ENCODE measurements at regions not wholly inside any gene's neighbourhood (a gene's known extent, or its start where the extent isn't known, plus 50 kb on each side); places are given as distances from the start of the nearest gene placed in this dataset.

- Histone ChIP-seq H3K27ac (ENCODE audit: insufficient read depth, low read length, poor library complexity, severe bottlenecking) (no peak overlapping the region), H3K4me3 (ENCODE audit: insufficient read depth, low read depth, low read length, poor library complexity, severe bottlenecking) (no peak overlapping the region), H3K36me3 (ENCODE audit: control insufficient read depth, insufficient read depth, low read length) (no peaks in the 10 kb centered on the region), H3K9me3 (ENCODE audit: control insufficient read depth, low read length) (no peaks in the 10 kb centered on the region), H3K4me1 (ENCODE audit: control insufficient read depth, insufficient read depth, low read length, poor library complexity, severe bottlenecking) (no peaks in the 10 kb centered on the region), H3K27me3 (replicated peaks; ENCODE audit: control insufficient read depth, insufficient read depth, low read length, poor library complexity, severe bottlenecking) (no peaks in the 10 kb centered on the region)
- DNase-seq: no peak
These were observed 481.7 kb upstream of the USP24 start for GRCh38 chr1:55696891-55697290.

- H3K27me3 ChIP-seq (replicated peaks; ENCODE audit: control insufficient read depth, insufficient read depth, low read length, poor library complexity, severe bottlenecking): no peaks in the 10 kb centered on the region
- H3K4me1 ChIP-seq (ENCODE audit: control insufficient read depth, insufficient read depth, low read length, poor library complexity, severe bottlenecking): no peaks in the 10 kb centered on the region
- H3K27ac ChIP-seq (ENCODE audit: insufficient read depth, low read length, poor library complexity, severe bottlenecking): no peak overlapping the region
- no peaks in the 10 kb centered on the region for H3K9me3 ChIP-seq (ENCODE audit: control insufficient read depth, low read length)
- H3K36me3 ChIP-seq (ENCODE audit: control insufficient read depth, insufficient read depth, low read length): no peaks in the 10 kb centered on the region
- no peak overlapping the region for H3K4me3 ChIP-seq (ENCODE audit: insufficient read depth, low read depth, low read length, poor library complexity, severe bottlenecking)
- DNase-seq: no peak
These were observed 481.1 kb upstream of the USP24 start for GRCh38 chr1:55696181-55696754.

GRCh38 chr1:55695552-55695951 lies 480.4 kb upstream of the USP24 start:
- H3K4me1 ChIP-seq (ENCODE audit: control insufficient read depth, insufficient read depth, low read length, poor library complexity, severe bottlenecking): no peaks in the 10 kb centered on the region
- no peak overlapping the region for H3K4me3 ChIP-seq (ENCODE audit: insufficient read depth, low read depth, low read length, poor library complexity, severe bottlenecking)
- no peak overlapping the region for H3K27ac ChIP-seq (ENCODE audit: insufficient read depth, low read length, poor library complexity, severe bottlenecking)
- no peaks in the 10 kb centered on the region for H3K27me3 ChIP-seq (replicated peaks; ENCODE audit: control insufficient read depth, insufficient read depth, low read length, poor library complexity, severe bottlenecking)
- no peaks in the 10 kb centered on the region for H3K36me3 ChIP-seq (ENCODE audit: control insufficient read depth, insufficient read depth, low read length)
- no peak for DNase-seq
- H3K9me3 ChIP-seq (ENCODE audit: control insufficient read depth, low read length): no peaks in the 10 kb centered on the region

- H3K36me3 ChIP-seq (ENCODE audit: control insufficient read depth, insufficient read depth, low read length): no peaks in the 10 kb centered on the region
- no peaks in the 10 kb centered on the region for H3K9me3 ChIP-seq (ENCODE audit: control insufficient read depth, low read length)
- H3K27ac ChIP-seq (ENCODE audit: insufficient read depth, low read length, poor library complexity, severe bottlenecking): no peak overlapping the region
- H3K27me3 ChIP-seq (replicated peaks; ENCODE audit: control insufficient read depth, insufficient read depth, low read length, poor library complexity, severe bottlenecking): no peaks in the 10 kb centered on the region
- H3K4me3 ChIP-seq (ENCODE audit: insufficient read depth, low read depth, low read length, poor library complexity, severe bottlenecking): no peak overlapping the region
- H3K4me1 ChIP-seq (ENCODE audit: control insufficient read depth, insufficient read depth, low read length, poor library complexity, severe bottlenecking): no peaks in the 10 kb centered on the region
- DNase-seq: no peak
These were observed 480.0 kb upstream of the USP24 start for GRCh38 chr1:55695151-55695550.

- H3K4me1 ChIP-seq (ENCODE audit: control insufficient read depth, insufficient read depth, low read length, poor library complexity, severe bottlenecking): no peaks in the 10 kb centered on the region
- H3K27ac ChIP-seq (ENCODE audit: insufficient read depth, low read length, poor library complexity, severe bottlenecking): no peak overlapping the region
- DNase-seq: no peak
- no peaks in the 10 kb centered on the region for H3K9me3 ChIP-seq (ENCODE audit: control insufficient read depth, low read length)
- no peak overlapping the region for H3K4me3 ChIP-seq (ENCODE audit: insufficient read depth, low read depth, low read length, poor library complexity, severe bottlenecking)
- no peaks in the 10 kb centered on the region for H3K27me3 ChIP-seq (replicated peaks; ENCODE audit: control insufficient read depth, insufficient read depth, low read length, poor library complexity, severe bottlenecking)
- H3K36me3 ChIP-seq (ENCODE audit: control insufficient read depth, insufficient read depth, low read length): no peaks in the 10 kb centered on the region
These were observed 479.2 kb upstream of the USP24 start for GRCh38 chr1:55694310-55694801.

- no peaks in the 10 kb centered on the region for H3K9me3 ChIP-seq (ENCODE audit: control insufficient read depth, low read length)
- no peak for DNase-seq
These were observed 477.6 kb upstream of the USP24 start for GRCh38 chr1:55692726-55693125.

GRCh38 chr1:55690366-55690765 lies 475.2 kb upstream of the USP24 start:
- no peaks in the 10 kb centered on the region for H3K9me3 ChIP-seq (ENCODE audit: control insufficient read depth, low read length)
- no peaks in the 10 kb centered on the region for H3K27me3 ChIP-seq (replicated peaks; ENCODE audit: control insufficient read depth, insufficient read depth, low read length, poor library complexity, severe bottlenecking)
- H3K36me3 ChIP-seq (ENCODE audit: control insufficient read depth, insufficient read depth, low read length): no peaks in the 10 kb centered on the region
- H3K27ac ChIP-seq (ENCODE audit: insufficient read depth, low read length, poor library complexity, severe bottlenecking): no peak overlapping the region
- DNase-seq: no peak
- no peaks in the 10 kb centered on the region for H3K4me1 ChIP-seq (ENCODE audit: control insufficient read depth, insufficient read depth, low read length, poor library complexity, severe bottlenecking)
- H3K4me3 ChIP-seq (ENCODE audit: insufficient read depth, low read depth, low read length, poor library complexity, severe bottlenecking): no peak overlapping the region

More at GRCh38 chr1:55692726-55693125, 477.6 kb upstream of the USP24 start:
- Histone ChIP-seq H3K4me3 (ENCODE audit: insufficient read depth, low read depth, low read length, poor library complexity, severe bottlenecking) (no peak overlapping the region), H3K27ac (ENCODE audit: insufficient read depth, low read length, poor library complexity, severe bottlenecking) (no peak overlapping the region), H3K36me3 (ENCODE audit: control insufficient read depth, insufficient read depth, low read length) (no peaks in the 10 kb centered on the region), H3K4me1 (ENCODE audit: control insufficient read depth, insufficient read depth, low read length, poor library complexity, severe bottlenecking) (no peaks in the 10 kb centered on the region), H3K27me3 (replicated peaks; ENCODE audit: control insufficient read depth, insufficient read depth, low read length, poor library complexity, severe bottlenecking) (no peaks in the 10 kb centered on the region)

GRCh38 chr1:55689800-55690199 lies 474.6 kb upstream of the USP24 start:
- H3K27me3 ChIP-seq (replicated peaks; ENCODE audit: control insufficient read depth, insufficient read depth, low read length, poor library complexity, severe bottlenecking): no peaks in the 10 kb centered on the region
- no peaks in the 10 kb centered on the region for H3K36me3 ChIP-seq (ENCODE audit: control insufficient read depth, insufficient read depth, low read length)
- no peaks in the 10 kb centered on the region for H3K9me3 ChIP-seq (ENCODE audit: control insufficient read depth, low read length)
- no peaks in the 10 kb centered on the region for H3K4me1 ChIP-seq (ENCODE audit: control insufficient read depth, insufficient read depth, low read length, poor library complexity, severe bottlenecking)
- no peak for DNase-seq
- H3K4me3 ChIP-seq (ENCODE audit: insufficient read depth, low read depth, low read length, poor library complexity, severe bottlenecking): no peak overlapping the region
- no peak overlapping the region for H3K27ac ChIP-seq (ENCODE audit: insufficient read depth, low read length, poor library complexity, severe bottlenecking)

- Histone ChIP-seq H3K4me1 (ENCODE audit: control insufficient read depth, insufficient read depth, low read length, poor library complexity, severe bottlenecking) (no peaks in the 10 kb centered on the region), H3K4me3 (ENCODE audit: insufficient read depth, low read depth, low read length, poor library complexity, severe bottlenecking) (no peak overlapping the region), H3K9me3 (ENCODE audit: control insufficient read depth, low read length) (no peaks in the 10 kb centered on the region), H3K27ac (ENCODE audit: insufficient read depth, low read length, poor library complexity, severe bottlenecking) (no peak overlapping the region), H3K36me3 (ENCODE audit: control insufficient read depth, insufficient read depth, low read length) (no peaks in the 10 kb centered on the region), H3K27me3 (replicated peaks; ENCODE audit: control insufficient read depth, insufficient read depth, low read length, poor library complexity, severe bottlenecking) (no peaks in the 10 kb centered on the region)
- no peak for DNase-seq
These were observed 470.4 kb upstream of the USP24 start for GRCh38 chr1:55685560-55685959.

GRCh38 chr1:55684131-55684650 lies 469.0 kb upstream of the USP24 start:
- Histone ChIP-seq H3K4me1 (ENCODE audit: control insufficient read depth, insufficient read depth, low read length, poor library complexity, severe bottlenecking) (no peaks in the 10 kb centered on the region), H3K27me3 (replicated peaks; ENCODE audit: control insufficient read depth, insufficient read depth, low read length, poor library complexity, severe bottlenecking) (no peaks in the 10 kb centered on the region), H3K36me3 (ENCODE audit: control insufficient read depth, insufficient read depth, low read length) (no peaks in the 10 kb centered on the region), H3K27ac (ENCODE audit: insufficient read depth, low read length, poor library complexity, severe bottlenecking) (no peak overlapping the region), H3K4me3 (ENCODE audit: insufficient read depth, low read depth, low read length, poor library complexity, severe bottlenecking) (no peak overlapping the region), H3K9me3 (ENCODE audit: control insufficient read depth, low read length) (no peaks in the 10 kb centered on the region)
- no peak for DNase-seq
